Activated T-cell treated with anti-CD3 and anti-CD28 coated beads, Interleukin-2, amount 50 U/mL, for 4 hours (primary cell): ENCODE measurements at regions not wholly inside any gene's neighbourhood (a gene's known extent, or its start where the extent isn't known, plus 50 kb on each side); places are given as distances from the start of the nearest gene placed in this dataset.

ENCODE experiments used
- ATAC-seq, 2 donors: fragments of 200-7000 bp; cut with Tn5 transposase; one replicate each; pipeline ENCODE4 v1.10.0; 2021
- DNase-seq: peaks from one replicate; pipeline ENCODE4 v3.0.0-alpha.2; 2020
- H3K27me3 Mint-ChIP-seq: one replicate; pipeline ENCODE4 v1.8.0; 2021; ENCODE audit warnings: low read depth, mixed read lengths
- H3K36me3 Mint-ChIP-seq: one replicate; pipeline ENCODE4 v1.8.0; 2022; ENCODE audit warnings: mixed read lengths; ENCODE audit not compliant: insufficient read depth
- H3K4me1 Mint-ChIP-seq: one replicate; pipeline ENCODE4 v1.8.0; 2021; ENCODE audit warnings: low read depth, mixed read lengths
- H3K4me3 Mint-ChIP-seq: one replicate; pipeline ENCODE4 v1.8.0; 2021; ENCODE audit warnings: mild to moderate bottlenecking, moderate library complexity, mixed read lengths
- H3K9me3 Mint-ChIP-seq: one replicate; pipeline ENCODE4 v1.8.0; 2021; ENCODE audit warnings: mixed read lengths

DNA sequence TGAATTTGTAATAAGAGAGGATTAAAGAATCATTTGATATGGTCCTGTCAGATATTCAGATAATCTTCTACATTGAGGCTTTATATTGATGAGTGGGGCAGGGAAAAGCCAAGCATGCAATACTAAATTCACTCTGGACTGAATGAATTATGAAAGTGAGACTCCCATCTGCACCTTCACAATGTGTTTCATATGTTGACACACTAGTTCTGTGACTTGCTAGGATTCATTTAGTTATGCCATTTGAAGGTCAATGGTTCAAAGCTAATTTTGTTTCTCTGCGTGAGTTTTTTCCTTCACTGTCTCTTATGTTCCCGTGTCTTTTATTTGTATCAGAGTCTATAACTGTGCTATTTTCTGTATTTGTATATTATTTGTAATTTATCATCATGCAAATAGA, 1332.5 kb downstream of the KCNT2 start:
- H3K4me3 Mint-ChIP-seq: no peak overlapping the region
- no peak for ATAC-seq
- H3K9me3 Mint-ChIP-seq: no peaks in the 10 kb centered on the region
- H3K4me1 Mint-ChIP-seq: no peaks in the 10 kb centered on the region
- no peaks in the 10 kb centered on the region for H3K27me3 Mint-ChIP-seq
- DNase-seq: no peak
- H3K36me3 Mint-ChIP-seq: no peaks in the 10 kb centered on the region

DNA sequence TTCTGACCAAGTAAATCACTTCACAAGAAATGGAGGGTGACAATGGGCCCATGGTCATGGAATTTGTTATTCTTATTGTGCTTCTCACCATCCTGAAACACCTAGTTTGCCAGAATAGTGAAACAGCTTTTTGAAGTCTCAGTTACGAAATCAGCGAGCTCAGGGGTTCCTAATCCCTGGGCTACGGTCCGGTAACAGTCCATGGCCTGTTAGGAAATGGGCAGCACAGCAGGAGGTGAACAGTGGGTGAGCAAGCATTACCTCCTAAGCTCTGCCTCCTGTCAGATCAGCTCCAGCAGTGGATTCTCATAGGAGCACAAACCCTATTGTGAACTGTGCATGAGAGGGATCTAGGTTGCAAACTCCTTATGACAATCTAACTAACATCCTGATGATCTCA, 1356.3 kb downstream of the KCNT2 start:
- ATAC-seq: no peak

DNA sequence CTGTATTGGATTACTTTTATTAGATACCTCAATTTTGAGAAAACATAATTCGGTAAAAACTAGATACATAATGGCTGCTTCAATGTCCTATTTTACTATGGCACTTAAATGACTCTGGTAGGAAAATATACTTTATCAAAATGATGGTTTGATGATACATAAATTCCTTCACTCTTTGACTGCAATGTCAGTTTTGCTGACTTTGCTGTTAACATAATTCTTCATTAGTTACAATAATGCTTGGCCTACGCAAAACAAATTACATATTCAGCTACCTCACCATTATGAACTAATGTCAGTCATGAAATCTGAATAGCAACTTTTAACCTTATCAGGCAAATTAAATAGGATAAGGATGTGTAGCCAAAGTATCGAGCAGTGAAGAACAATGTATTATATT, 1364.7 kb downstream of the KCNT2 start:
- ATAC-seq: no peak
- H3K27me3 Mint-ChIP-seq: no peaks in the 10 kb centered on the region
- no peaks in the 10 kb centered on the region for H3K4me1 Mint-ChIP-seq
- DNase-seq: no peak
- H3K4me3 Mint-ChIP-seq: no peak overlapping the region
- no peaks in the 10 kb centered on the region for H3K36me3 Mint-ChIP-seq
- peaks cover 7% of the 10 kb centered on the region for H3K9me3 Mint-ChIP-seq

More for the DNA sequence above, 1356.3 kb downstream of the KCNT2 start:
- Mint-ChIP-seq H3K9me3 (no peaks in the 10 kb centered on the region), H3K27me3 (no peaks in the 10 kb centered on the region), H3K36me3 (no peaks in the 10 kb centered on the region), H3K4me3 (no peak overlapping the region), H3K4me1 (no peaks in the 10 kb centered on the region)
- DNase-seq: no peak

DNA sequence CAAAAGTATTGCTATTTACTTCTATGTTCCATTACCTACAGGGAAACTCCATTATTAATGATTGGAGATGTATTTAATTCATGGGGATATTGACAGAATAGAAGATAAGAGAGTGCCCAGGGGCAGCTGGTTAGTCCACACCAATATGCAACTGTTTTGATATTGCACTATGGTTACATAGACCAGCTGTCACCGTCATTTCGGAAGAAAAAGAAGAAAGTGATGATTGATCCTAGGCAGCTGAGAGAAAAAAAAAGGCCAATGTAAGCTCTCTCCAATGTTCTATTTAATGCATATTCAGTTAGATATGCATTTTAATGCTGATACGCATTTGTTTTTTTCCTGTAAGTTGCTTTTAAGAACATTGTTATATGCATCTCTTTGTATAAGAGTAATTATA, 1367.2 kb downstream of the KCNT2 start:
- ATAC-seq (no peak), DNase-seq (no peak)
- peaks cover 7% of the 10 kb centered on the region for H3K9me3 Mint-ChIP-seq
- H3K4me1 Mint-ChIP-seq: no peaks in the 10 kb centered on the region
- H3K36me3 Mint-ChIP-seq: no peaks in the 10 kb centered on the region
- H3K4me3 Mint-ChIP-seq: no peak overlapping the region
- H3K27me3 Mint-ChIP-seq: no peaks in the 10 kb centered on the region

DNA sequence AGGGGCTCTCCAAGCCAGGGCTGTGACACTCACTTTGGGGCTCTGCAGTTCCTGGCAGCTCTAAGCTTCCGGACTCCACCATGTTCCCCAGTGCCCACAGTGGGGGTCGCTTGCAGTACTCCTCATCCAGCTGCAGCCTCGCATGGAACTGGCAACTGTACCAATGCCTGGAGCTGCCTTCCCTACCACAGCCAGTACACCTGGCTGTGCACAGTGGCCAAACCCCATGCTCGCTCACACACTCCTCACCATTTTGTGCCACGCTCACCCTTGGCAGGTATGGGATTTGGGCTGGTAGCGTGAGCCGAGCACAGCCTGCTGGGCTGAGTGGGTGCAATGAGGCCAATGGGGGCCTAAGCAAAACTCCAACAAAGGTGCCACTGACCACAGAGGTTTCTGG, 1369.9 kb downstream of the KCNT2 start:
- DNase-seq: no peak
- Mint-ChIP-seq H3K9me3 (peaks cover 7% of the 10 kb centered on the region), H3K4me1 (no peaks in the 10 kb centered on the region), H3K36me3 (no peaks in the 10 kb centered on the region), H3K4me3 (no peak overlapping the region), H3K27me3 (no peaks in the 10 kb centered on the region)
- ATAC-seq: no peak

DNA sequence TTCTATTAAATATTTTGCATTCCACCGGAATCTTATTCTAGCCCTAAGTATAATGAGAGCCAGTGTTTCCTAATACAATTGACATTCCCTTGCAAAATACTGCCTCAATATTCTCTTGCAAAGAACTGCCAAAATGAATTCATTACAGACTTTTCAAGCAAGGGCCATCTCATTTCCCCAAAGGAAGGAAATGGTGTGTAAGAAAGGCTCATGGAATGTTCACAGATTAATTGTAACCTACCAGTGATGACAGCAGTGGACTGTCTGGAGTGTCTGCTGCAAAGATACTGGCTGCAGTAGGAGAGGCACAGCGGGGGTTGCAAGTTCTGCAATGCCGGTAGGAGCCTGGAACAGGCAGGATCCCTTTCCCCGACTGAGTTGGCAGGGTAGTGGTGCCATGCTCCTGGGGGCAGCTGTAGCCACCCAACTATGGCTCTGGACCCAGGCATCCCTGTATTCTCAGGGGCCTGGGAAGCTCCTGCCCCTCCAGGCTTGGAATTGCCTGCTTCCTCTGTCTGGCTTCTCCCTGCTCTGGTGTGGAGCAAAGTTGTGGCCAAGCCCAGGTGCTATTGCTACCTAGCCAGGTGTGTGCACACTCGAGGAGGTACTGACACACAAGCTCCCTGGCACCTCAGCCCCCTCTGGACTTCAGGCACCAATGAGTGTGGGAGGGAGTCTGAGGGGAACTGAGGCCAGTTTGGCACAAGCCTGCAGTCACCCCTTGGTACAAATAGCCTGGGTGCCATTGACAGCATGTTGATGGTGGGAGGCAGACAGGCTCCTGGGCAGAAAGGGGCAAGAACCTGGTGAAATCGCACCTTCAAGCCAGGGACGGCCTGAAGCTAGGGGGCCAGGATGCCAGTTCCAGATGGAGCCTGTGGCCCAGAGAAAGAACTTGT, 1371.0 kb downstream of the KCNT2 start:
- no peaks in the 10 kb centered on the region for H3K27me3 Mint-ChIP-seq
- H3K36me3 Mint-ChIP-seq: no peaks in the 10 kb centered on the region
- no peaks in the 10 kb centered on the region for H3K4me1 Mint-ChIP-seq
- peaks cover 7% of the 10 kb centered on the region for H3K9me3 Mint-ChIP-seq
- DNase-seq (no peak), ATAC-seq (no peak)
- no peak overlapping the region for H3K4me3 Mint-ChIP-seq

DNA sequence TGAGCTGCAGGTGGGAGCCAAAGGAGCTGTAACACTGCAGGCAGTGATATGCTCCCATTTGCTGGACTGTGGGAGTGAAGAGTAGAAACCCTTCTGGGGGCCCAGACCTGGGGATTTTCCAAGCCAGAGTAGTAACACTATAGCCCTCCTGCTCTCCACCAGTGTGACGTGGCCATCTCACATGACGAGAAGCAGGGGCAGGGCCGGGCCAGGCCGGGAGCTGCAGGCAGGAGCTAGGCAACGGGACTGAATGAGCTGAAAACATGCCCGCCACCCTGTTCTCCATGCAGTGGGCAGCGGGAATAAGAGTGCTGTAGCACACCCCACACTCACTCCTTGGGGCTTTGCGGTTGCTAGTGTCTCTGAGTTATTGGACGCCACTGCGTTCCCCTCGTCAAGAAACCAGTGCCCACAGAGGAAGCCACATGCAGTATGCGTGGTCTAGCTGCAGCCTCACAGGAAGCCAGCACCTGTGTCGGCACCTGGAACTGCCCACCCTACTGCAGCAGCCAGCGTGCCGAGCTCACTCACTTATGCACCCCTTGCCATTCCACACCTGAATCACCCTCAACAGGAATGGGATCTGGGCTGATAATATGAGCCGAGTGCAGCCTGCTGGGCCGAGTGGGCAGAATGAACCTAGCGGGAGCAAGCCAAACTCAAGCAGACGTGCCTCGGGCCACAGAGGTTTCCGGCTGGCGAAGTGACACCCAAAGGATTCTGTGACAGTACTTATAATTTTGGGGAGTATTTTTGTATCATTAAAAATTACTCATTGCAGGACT, 1389.6 kb downstream of the KCNT2 start:
- no peak for DNase-seq
- ATAC-seq: no peak
- peaks cover 3% of the 10 kb centered on the region for H3K9me3 Mint-ChIP-seq
- H3K27me3 Mint-ChIP-seq: no peaks in the 10 kb centered on the region
- no peaks in the 10 kb centered on the region for H3K4me1 Mint-ChIP-seq
- no peaks in the 10 kb centered on the region for H3K36me3 Mint-ChIP-seq
- no peak overlapping the region for H3K4me3 Mint-ChIP-seq

DNA sequence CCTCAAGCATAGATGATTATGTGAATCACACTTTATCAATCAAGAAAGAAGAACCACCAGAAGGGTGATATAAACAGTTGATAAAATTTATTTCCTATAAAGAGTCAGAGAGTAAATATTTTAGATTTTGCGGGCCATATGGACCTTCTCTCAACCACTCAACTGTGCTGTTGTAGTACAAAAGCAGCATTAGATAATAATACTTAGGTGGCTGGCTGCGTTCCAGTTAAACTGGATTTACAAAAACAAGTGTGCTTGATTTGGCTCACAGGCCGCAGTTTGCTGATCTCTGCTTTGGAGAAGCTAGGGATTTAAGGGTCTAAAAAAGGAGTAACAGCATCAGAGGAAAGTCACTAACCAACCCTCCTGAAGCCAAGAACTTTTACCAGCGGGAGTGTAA, 1406.0 kb downstream of the KCNT2 start:
- no peaks in the 10 kb centered on the region for H3K27me3 Mint-ChIP-seq
- H3K9me3 Mint-ChIP-seq: no peaks in the 10 kb centered on the region
- no peaks in the 10 kb centered on the region for H3K4me1 Mint-ChIP-seq
- no peak for DNase-seq
- no peak for ATAC-seq
- no peak overlapping the region for H3K4me3 Mint-ChIP-seq
- no peaks in the 10 kb centered on the region for H3K36me3 Mint-ChIP-seq

DNA sequence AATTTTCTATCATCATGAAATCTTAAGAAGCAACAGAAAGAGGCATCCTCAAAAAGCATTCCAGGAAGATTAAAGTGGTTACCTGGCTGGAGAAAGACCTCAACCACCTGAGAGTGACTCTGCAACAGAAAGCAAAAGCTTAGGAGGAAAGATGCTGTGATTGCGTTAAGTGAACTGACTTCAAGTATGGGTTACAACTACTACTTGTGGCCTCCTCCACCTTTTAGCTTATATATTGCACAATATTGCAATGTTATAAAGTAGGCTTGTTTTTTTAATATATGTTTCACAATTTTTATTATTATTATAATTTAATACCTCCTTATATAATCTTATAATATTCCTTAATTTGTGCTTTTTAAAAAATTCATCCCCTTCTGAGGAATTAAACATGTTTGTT, 1407.5 kb downstream of the KCNT2 start:
- Mint-ChIP-seq H3K4me1 (peaks cover 4% of the 10 kb centered on the region), H3K9me3 (no peaks in the 10 kb centered on the region), H3K27me3 (no peaks in the 10 kb centered on the region), H3K4me3 (no peak overlapping the region), H3K36me3 (no peaks in the 10 kb centered on the region)
- ATAC-seq (no peak), DNase-seq (no peak)

DNA sequence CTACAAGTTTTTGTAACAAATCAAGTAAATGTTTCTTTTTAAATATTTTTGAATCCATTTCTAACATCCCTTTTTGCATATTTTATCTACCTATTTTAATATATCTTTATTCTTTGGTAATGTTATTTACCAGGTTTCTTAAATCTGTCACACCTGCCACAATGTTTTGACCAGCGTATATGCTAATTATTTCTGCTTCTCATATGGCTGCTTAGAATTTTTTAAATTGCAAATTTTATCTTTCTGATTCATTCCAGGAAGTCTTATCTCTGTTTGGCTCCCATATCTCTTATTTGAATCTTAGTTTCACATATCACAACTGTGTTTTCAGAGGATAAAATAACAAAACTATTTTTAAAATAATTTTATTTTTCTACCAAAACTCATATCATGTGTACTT, 1411.1 kb downstream of the KCNT2 start:
- H3K4me3 Mint-ChIP-seq: no peak overlapping the region
- H3K4me1 Mint-ChIP-seq: peaks cover 9% of the 10 kb centered on the region
- ATAC-seq (no peak), DNase-seq (no peak)
- no peaks in the 10 kb centered on the region for H3K9me3 Mint-ChIP-seq
- no peaks in the 10 kb centered on the region for H3K27me3 Mint-ChIP-seq
- no peaks in the 10 kb centered on the region for H3K36me3 Mint-ChIP-seq

DNA sequence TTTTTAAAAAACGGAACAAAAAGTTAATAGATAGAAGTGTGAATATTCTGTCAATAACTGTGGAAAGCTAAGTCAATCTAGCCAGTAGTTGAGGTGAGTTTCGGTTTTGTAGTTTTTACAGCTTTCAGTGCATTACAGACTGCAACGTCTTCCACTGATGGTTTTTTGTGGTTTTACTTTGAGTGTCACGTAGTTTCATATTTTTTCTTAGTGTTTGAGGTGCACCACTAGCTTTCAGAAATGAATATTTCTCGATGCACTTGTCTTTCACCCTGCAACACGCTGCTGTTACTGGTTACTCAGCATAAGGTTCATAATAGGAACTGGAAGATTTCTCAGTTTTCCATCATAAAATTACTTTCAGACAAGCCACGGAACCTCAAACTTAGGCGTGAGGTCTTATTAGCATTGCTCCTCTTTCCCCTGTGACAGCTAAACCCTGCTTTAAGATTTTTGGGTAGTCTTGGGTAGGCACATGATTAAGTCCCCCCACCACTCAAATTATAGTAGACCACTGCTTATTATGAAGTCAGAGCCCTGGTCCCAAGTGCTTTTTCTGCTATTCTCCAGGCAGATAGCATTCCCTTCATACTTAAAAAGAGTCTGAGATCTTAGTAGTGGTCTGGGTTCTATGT, 1412.7 kb downstream of the KCNT2 start:
- H3K4me3 Mint-ChIP-seq: peak overlapping the region; percentile 22
- DNase-seq (no peak), ATAC-seq (peak; percentile 87 to 91)
- peaks cover 9% of the 10 kb centered on the region for H3K4me1 Mint-ChIP-seq
- H3K9me3 Mint-ChIP-seq: no peaks in the 10 kb centered on the region
- H3K27me3 Mint-ChIP-seq: no peaks in the 10 kb centered on the region
- H3K36me3 Mint-ChIP-seq: no peaks in the 10 kb centered on the region

DNA sequence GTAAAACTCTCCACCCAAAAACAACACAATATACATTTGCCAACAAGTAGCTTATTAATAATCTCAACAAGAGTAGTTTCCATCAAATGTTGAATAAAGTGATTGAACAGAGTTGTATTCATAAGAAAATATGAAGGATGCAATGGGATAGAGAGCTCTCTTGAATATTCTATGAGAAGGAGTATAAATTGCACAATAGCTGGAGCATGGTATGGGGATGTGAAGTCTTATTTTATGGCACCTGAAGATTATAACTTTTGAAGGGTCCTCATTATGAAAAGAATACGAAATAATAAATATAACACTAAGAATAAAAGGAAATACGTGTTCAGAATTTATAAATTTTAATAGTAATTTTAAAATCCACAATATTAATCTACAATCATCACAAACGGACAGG, 1415.1 kb downstream of the KCNT2 start:
- peaks cover 9% of the 10 kb centered on the region for H3K4me1 Mint-ChIP-seq
- no peaks in the 10 kb centered on the region for H3K27me3 Mint-ChIP-seq
- no peak for DNase-seq
- no peaks in the 10 kb centered on the region for H3K9me3 Mint-ChIP-seq
- no peak overlapping the region for H3K4me3 Mint-ChIP-seq
- no peak for ATAC-seq
- H3K36me3 Mint-ChIP-seq: no peaks in the 10 kb centered on the region

DNA sequence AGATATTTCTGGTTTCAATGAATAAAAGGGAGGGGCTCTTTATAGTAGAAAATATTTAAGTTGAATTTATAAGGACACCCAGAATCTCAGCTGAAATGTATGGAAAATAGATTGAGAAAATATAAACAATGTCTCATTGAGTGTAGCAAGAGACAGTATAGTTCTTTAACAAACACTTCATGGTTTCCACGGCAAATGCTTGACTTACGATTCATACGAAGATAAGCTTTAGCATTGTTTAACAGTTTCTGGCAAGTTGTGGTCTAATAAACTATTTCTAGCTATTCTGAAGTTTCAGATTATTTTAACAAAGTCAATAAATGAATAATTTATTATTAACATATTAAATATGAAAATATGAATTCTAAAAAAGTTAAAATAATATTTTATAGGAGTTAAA, 1419.4 kb downstream of the KCNT2 start:
- no peaks in the 10 kb centered on the region for H3K36me3 Mint-ChIP-seq
- no peaks in the 10 kb centered on the region for H3K9me3 Mint-ChIP-seq
- no peaks in the 10 kb centered on the region for H3K27me3 Mint-ChIP-seq
- H3K4me3 Mint-ChIP-seq: no peak overlapping the region
- no peak for DNase-seq
- no peak for ATAC-seq
- H3K4me1 Mint-ChIP-seq: no peaks in the 10 kb centered on the region

DNA sequence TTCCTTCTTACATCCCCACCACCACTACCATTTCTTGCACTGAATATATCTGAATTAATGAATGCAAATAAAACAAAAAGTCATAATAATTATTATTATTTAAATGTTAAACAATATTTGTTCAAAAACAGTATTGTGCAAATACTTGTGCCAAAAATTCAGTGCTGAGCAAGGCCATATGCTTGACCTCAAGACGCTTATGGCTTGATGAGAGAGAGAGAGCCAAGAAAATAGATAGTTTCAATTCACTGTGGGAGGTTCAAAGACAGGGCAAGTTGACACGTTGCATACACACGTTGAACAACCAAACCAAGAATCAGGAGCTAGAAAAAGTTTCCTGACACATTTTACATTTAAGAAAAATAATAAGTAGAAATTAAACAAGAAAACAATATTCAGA, 1421.7 kb downstream of the KCNT2 start:
- H3K27me3 Mint-ChIP-seq: no peaks in the 10 kb centered on the region
- DNase-seq: no peak
- no peaks in the 10 kb centered on the region for H3K9me3 Mint-ChIP-seq
- no peaks in the 10 kb centered on the region for H3K4me1 Mint-ChIP-seq
- no peaks in the 10 kb centered on the region for H3K36me3 Mint-ChIP-seq
- no peak for ATAC-seq
- H3K4me3 Mint-ChIP-seq: no peak overlapping the region
